H9 (cell line): ENCODE measurements at regions not wholly inside any gene's neighbourhood (a gene's known extent, or its start where the extent isn't known, plus 50 kb on each side); places are given as distances from the start of the nearest gene placed in this dataset.

ENCODE experiments used
- DNase-seq: peaks from one replicate; pipeline ENCODE4 v3.0.0-alpha.2; 2017
- H2AFZ ChIP-seq: one replicate; pipeline ENCODE4 v1.6.1; 2013; ENCODE audit warnings: mild to moderate bottlenecking, low read length, control low read depth, moderate library complexity
- H2AK5ac ChIP-seq: 2 replicates; pipeline ENCODE4 v1.6.1; 2013; ENCODE audit warnings: low read length, control low read depth, mixed read lengths; ENCODE audit not compliant: insufficient read length
- H2BK120ac ChIP-seq: one replicate; pipeline ENCODE4 v1.6.1; 2013; ENCODE audit warnings: low read depth, mild to moderate bottlenecking, low read length, control low read depth, inconsistent platforms; ENCODE audit not compliant: poor library complexity, severe bottlenecking
- H2BK12ac ChIP-seq: 2 replicates; pipeline ENCODE4 v1.6.1; 2013; ENCODE audit warnings: low read length, control low read depth, mixed read lengths, low read depth; ENCODE audit not compliant: insufficient read length
- H2BK15ac ChIP-seq: 2 replicates; pipeline ENCODE4 v1.6.1; 2013; ENCODE audit warnings: low read depth, low read length, control low read depth
- H2BK20ac ChIP-seq: one replicate; pipeline ENCODE4 v1.6.1; 2013; ENCODE audit warnings: low read depth, mild to moderate bottlenecking, low read length, control low read depth, inconsistent platforms; ENCODE audit not compliant: poor library complexity, severe bottlenecking
- H2BK5ac ChIP-seq: 2 replicates; pipeline ENCODE4 v1.6.1; 2013; ENCODE audit warnings: low read length, control low read depth, mixed read lengths; ENCODE audit not compliant: insufficient read length
- H3K14ac ChIP-seq: 2 replicates; pipeline ENCODE4 v1.6.1; 2013; ENCODE audit warnings: low read length, control low read depth; ENCODE audit not compliant: insufficient read depth
- H3K18ac ChIP-seq: 2 replicates; pipeline ENCODE4 v1.6.1; 2013; ENCODE audit warnings: low read depth, mild to moderate bottlenecking, mixed read lengths, low read length, control low read depth; ENCODE audit not compliant: insufficient read length
- H3K23ac ChIP-seq: 2 replicates; pipeline ENCODE4 v1.6.1; 2013; ENCODE audit warnings: low read length, control low read depth, mixed read lengths, low read depth; ENCODE audit not compliant: insufficient read length
- H3K23me2 ChIP-seq: 2 replicates; pipeline ENCODE4 v1.6.1; 2013; ENCODE audit warnings: low read depth, mild to moderate bottlenecking, mixed read lengths, low read length, control low read depth; ENCODE audit not compliant: insufficient read length, poor library complexity, severe bottlenecking
- H3K27ac ChIP-seq: 2 replicates; pipeline ENCODE4 v1.5.1; 2013; ENCODE audit warnings: low read length, control low read depth, mixed read lengths, low read depth; ENCODE audit not compliant: insufficient read length
- H3K27me3 ChIP-seq: 2 replicates; pipeline ENCODE4 v1.6.1; 2013; ENCODE audit warnings: low read length, control low read depth, inconsistent platforms; ENCODE audit not compliant: insufficient read depth
- H3K4ac ChIP-seq: 2 replicates; pipeline ENCODE4 v1.6.1; 2013; ENCODE audit warnings: low read depth, mild to moderate bottlenecking, control low read depth, inconsistent platforms, low read length, moderate library complexity
- H3K4me1 ChIP-seq: 2 replicates; pipeline ENCODE4 v1.6.1; 2013; ENCODE audit warnings: low read length, control low read depth, inconsistent platforms; ENCODE audit not compliant: insufficient read depth
- H3K4me2 ChIP-seq: 2 replicates; pipeline ENCODE4 v1.6.1; 2013; ENCODE audit warnings: low read length, control low read depth, mixed read lengths; ENCODE audit not compliant: insufficient read length, insufficient read depth
- H3K56ac ChIP-seq: 2 replicates; pipeline ENCODE4 v1.6.1; 2013; ENCODE audit warnings: low read depth, mild to moderate bottlenecking, mixed read lengths, low read length, control low read depth; ENCODE audit not compliant: insufficient read length
- H3K79me1 ChIP-seq: 2 replicates; pipeline ENCODE4 v1.6.1; 2013; ENCODE audit warnings: low read depth, mild to moderate bottlenecking, moderate library complexity, low read length, control low read depth, inconsistent platforms; ENCODE audit not compliant: insufficient read depth, poor library complexity, severe bottlenecking
- H3K79me2 ChIP-seq: 2 replicates; pipeline ENCODE4 v1.6.1; 2013; ENCODE audit warnings: low read length, control low read depth, inconsistent platforms; ENCODE audit not compliant: insufficient read depth
- H3K9ac ChIP-seq: 2 replicates; pipeline ENCODE4 v1.6.1; 2013; ENCODE audit warnings: low read length, control low read depth, mixed read lengths; ENCODE audit not compliant: insufficient read length; ENCODE audit errors: extremely low read depth
- H3K9me3 ChIP-seq: one replicate; pipeline ENCODE4 v1.6.1; 2013; ENCODE audit warnings: low read depth, low read length, inconsistent platforms; ENCODE audit not compliant: control insufficient read depth
- H3T11ph ChIP-seq: one replicate; pipeline ENCODE4 v1.6.1; 2013; ENCODE audit warnings: mild to moderate bottlenecking, low read length, control low read depth, inconsistent platforms
- H4K20me1 ChIP-seq: one replicate; pipeline ENCODE4 v1.6.1; 2013; ENCODE audit not compliant: control insufficient read depth, insufficient read length, insufficient read depth
- H4K5ac ChIP-seq: 2 replicates; pipeline ENCODE4 v1.6.1; 2013; ENCODE audit warnings: low read depth, mild to moderate bottlenecking, mixed read lengths, low read length, control low read depth; ENCODE audit not compliant: insufficient read length
- H4K8ac ChIP-seq: replicated peaks from 2 replicates; pipeline ENCODE4 v1.6.1; 2013; ENCODE audit warnings: low read length, control low read depth, mixed read lengths, low read depth; ENCODE audit not compliant: insufficient read length
- H4K91ac ChIP-seq: 2 replicates; pipeline ENCODE4 v1.6.1; 2013; ENCODE audit warnings: low read depth, mild to moderate bottlenecking, moderate library complexity, mixed read lengths, low read length, control low read depth; ENCODE audit not compliant: insufficient read length
- H3K27ac Mint-ChIP-seq, 3 experiments: 2 replicates in 2 of 3; 3 replicates in 1 of 3; pipeline ENCODE4 v1.8.0; 2020 to 2021; ENCODE audit warnings: mixed read lengths in 3 of 3, mild to moderate bottlenecking in 1 of 3, moderate library complexity in 1 of 3
- H3K27me3 Mint-ChIP-seq: 2 replicates; pipeline ENCODE4 v1.8.0; 2021; ENCODE audit warnings: low read depth, mild to moderate bottlenecking, moderate library complexity, mixed read lengths
- H3K36me3 Mint-ChIP-seq, 3 experiments: 2 replicates in 2 of 3; 3 replicates in 1 of 3; pipeline ENCODE4 v1.8.0; 2020 to 2021; ENCODE audit warnings: low read depth in 3 of 3, mixed read lengths in 3 of 3; ENCODE audit not compliant: insufficient read depth in 1 of 3
- H3K4me1 Mint-ChIP-seq, 2 experiments: 2 replicates each; pipeline ENCODE4 v1.8.0; 2020; ENCODE audit warnings: mixed read lengths in 2 of 2
- H3K4me3 Mint-ChIP-seq, 2 experiments: 2 replicates in 1 of 2; 3 replicates in 1 of 2; pipeline ENCODE4 v1.8.0; 2020 to 2021; ENCODE audit warnings: mild to moderate bottlenecking in 2 of 2, mixed read lengths in 2 of 2, moderate library complexity in 1 of 2
- H3K9me3 Mint-ChIP-seq, 2 experiments: 2 replicates in 1 of 2; 3 replicates in 1 of 2; pipeline ENCODE4 v1.8.0; 2020; ENCODE audit warnings: mild to moderate bottlenecking in 2 of 2, mixed read lengths in 2 of 2, moderate library complexity in 1 of 2
- CTCF ChIP-seq: fragments of 200-600 bp; sonication (generic); conservative IDR thresholded peaks from 3 replicates; pipeline ENCODE4 v1.8.0; 2021; ENCODE audit warnings: antibody characterized with exemption, mild to moderate bottlenecking
- WGBS: extraction: QIAGEN DNeasy Blood & Tissue Kit; methylation state at CpG from one replicate; pipeline ENCODE4 v1.1.7; 2013; ENCODE audit warnings: missing lambda C conversion rate, low lambda C conversion rate, mixed read lengths; ENCODE audit not compliant: insufficient read length; ENCODE audit errors: extremely low coverage; 5-methylcytosine and 5-hydroxymethylcytosine counted together

GRCh38 chr17:65444049-65444448 lies 117.4 kb downstream of the AXIN2 start:
- H3K27me3 ChIP-seq, result no peaks in the 10 kb centered on the region
- no peaks in the 10 kb centered on the region for H3K79me1 ChIP-seq
- no peak overlapping the region for H2BK120ac ChIP-seq
- H3K4me1 ChIP-seq, result 0 out of 2 replicates have a peak, but pooled peaks cover 2% of the 10 kb centered on the region
- no peak overlapping the region for H3K4me3 Mint-ChIP-seq
- H3K9me3 ChIP-seq, result no peaks in the 10 kb centered on the region
- no peak overlapping the region for H3K14ac ChIP-seq
- no peak overlapping the region for H2BK15ac ChIP-seq
- no peak overlapping the region for H3T11ph ChIP-seq
- DNase-seq, result no peak
- H4K20me1 ChIP-seq, result no peaks in the 10 kb centered on the region
- H3K27me3 Mint-ChIP-seq, result peaks cover 3% of the 10 kb centered on the region
- H3K9ac ChIP-seq, result no peak overlapping the region
- H3K4me2 ChIP-seq, result no peak overlapping the region
- H3K56ac ChIP-seq, result no peak overlapping the region
- no peak overlapping the region for H2BK12ac ChIP-seq
- no peak overlapping the region for H2BK5ac ChIP-seq
- H3K27ac Mint-ChIP-seq, result no peak overlapping the region
- peaks cover 0 to 7% of the 10 kb centered on the region in 2 experiments; a peak in 3 of 4 replicates for H3K4me1 Mint-ChIP-seq
- WGBS, result no CpG with 5 or more reads among the region's 5 CpGs
- H3K36me3 Mint-ChIP-seq, result no peaks in the 10 kb centered on the region
- H4K8ac ChIP-seq, result no peak overlapping the region
- H3K18ac ChIP-seq, result no peak overlapping the region
- H3K4ac ChIP-seq, result no peak overlapping the region
- no peak overlapping the region for H3K23ac ChIP-seq
- H3K9me3 Mint-ChIP-seq, result no peaks in the 10 kb centered on the region
- H3K27ac ChIP-seq, result no peak overlapping the region
- H3K23me2 ChIP-seq, result no peaks in the 10 kb centered on the region
- no peak overlapping the region for H2BK20ac ChIP-seq
- no peak overlapping the region for H2AK5ac ChIP-seq
- H4K5ac ChIP-seq, result no peak overlapping the region
- H2AFZ ChIP-seq, result no peak overlapping the region
- no peaks in the 10 kb centered on the region for H3K79me2 ChIP-seq
- no peak for TF ChIP-seq CTCF
- no peak overlapping the region for H4K91ac ChIP-seq
